HG02981 (cell line): ENCODE measurements at regions not wholly inside any gene's neighbourhood (a gene's known extent, or its start where the extent isn't known, plus 50 kb on each side); places are given as distances from the start of the nearest gene placed in this dataset.
"Not testable (repeated sequence)": the region's sequence is repeated elsewhere in the genome, so short reads cannot be mapped to it uniquely, and the experiment has no call there.

Experiments
- ATAC-seq: cut with Tn5 transposase; IDR thresholded peaks from one replicate; pipeline ENCODE4 v1.9.1; 2021; ENCODE audit warnings: mild to moderate bottlenecking, moderate library complexity; ENCODE audit not compliant: unreplicated experiment

GRCh38 chr2:4039896-4040295 is 336.5 kb downstream of the DCDC2C start:
- no peak for ATAC-seq

DNA sequence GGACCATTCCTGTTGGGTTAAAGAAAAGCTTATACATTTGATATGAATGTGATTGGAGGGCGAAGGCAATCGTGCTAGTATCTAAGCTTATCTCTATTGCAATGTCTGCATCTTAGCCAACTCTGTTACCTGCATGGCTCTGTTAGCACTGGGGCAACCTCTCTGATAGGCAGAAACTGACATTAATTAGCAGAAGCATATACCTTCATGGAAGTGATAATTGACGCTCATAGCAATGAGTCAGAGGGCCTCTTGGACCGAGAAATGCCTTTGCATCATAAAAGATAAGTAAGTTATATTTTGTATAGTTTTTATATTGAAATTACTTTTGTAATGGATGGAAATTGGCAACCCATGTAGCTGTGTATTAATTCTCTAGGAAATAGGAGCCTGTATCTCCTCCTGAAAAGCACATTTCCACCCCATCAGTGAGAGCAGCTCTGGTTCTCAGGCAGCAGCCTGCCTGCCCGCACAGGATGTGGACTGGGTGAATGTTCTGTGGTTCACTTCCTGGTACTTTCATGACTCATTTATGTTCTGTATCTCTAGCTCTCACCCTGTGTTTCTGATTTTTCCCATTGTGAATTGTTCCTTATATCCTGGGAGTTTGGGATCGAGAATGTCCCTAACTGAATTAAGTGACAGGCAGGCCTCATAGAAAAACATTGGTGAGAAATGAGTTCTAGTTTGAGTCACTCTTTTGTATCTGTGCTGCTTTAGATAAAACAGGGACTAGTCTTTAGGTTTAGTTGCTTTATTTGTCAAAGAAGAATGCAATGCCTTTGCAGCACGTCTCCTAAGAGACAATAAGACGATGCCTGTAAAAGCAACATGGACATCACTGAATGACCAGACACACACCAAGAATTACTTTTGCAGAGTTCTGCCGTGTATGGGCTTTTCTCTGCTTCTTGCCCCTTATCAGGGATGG is 344.9 kb downstream of the DCDC2C start:
- ATAC-seq, result no peak

GRCh38 chr2:4049463-4049862 is 346.1 kb downstream of the DCDC2C start:
- no peak for ATAC-seq

- ATAC-seq, result no peak
Measured at GRCh38 chr2:4053769-4054493, 350.6 kb downstream of the DCDC2C start.

DNA sequence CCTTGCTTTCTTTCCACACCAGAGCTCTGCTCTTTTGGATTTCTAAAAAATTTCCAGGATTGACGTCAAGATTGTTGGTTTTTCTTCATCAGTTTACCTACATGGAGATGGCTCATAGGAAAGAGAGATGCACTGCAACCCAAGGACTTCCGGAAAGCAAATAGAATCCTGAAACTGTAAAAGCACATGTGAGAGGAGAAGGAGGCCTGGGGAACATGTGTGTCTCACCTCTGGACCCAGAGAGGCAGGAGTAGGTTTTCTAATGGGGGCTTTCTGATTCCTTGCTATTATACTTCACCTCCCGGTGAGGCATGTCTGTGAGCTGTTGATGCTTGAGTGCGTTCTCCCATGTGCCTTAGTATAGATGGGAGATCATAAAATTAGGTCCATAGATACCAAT is 362.8 kb downstream of the DCDC2C start:
- no peak for ATAC-seq

- ATAC-seq, result no peak
Measured at GRCh38 chr2:4073026-4073569, 369.7 kb downstream of the DCDC2C start.

DNA sequence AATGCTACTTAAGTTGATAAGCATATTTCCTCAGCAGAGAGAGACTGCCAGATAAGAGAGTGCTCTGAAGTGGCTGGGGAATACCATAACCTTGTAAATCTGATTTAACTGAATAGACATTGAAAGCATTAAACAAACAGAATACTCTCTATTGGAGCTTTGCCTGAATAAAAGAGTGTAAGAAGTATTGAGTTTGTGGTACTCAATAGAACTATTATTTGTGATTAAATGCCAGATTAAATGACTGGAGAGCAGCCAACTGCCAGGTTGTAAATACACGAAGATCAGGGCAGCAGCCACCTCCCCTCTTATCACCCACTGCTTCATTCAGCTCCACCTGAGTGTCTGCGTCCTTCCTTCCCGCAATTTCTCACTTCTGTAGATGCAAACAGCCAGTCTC is 373.6 kb downstream of the DCDC2C start:
- no peak for ATAC-seq

DNA sequence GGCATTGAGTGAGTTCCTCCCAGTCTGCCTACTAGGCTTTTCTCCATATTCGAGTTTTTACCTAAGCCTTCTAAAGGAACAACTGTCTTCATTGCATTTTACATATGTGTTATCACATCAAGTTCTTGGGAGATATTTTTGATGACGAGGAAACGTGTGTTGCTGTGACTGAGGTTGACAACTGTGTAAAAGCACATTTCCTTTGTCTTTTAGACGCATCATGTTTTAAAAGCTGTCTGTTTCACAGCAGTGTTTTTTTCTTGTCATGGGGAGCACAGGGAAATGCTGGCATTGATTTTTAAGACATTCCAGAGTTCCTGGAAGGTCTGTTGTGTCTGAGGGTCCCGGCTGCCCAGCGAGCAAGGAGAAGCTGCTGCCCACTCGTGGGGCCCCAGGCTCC is 381.8 kb downstream of the DCDC2C start:
- no peak for ATAC-seq

- no peak for ATAC-seq
Measured at GRCh38 chr2:4090668-4091630, 387.6 kb downstream of the DCDC2C start.

DNA sequence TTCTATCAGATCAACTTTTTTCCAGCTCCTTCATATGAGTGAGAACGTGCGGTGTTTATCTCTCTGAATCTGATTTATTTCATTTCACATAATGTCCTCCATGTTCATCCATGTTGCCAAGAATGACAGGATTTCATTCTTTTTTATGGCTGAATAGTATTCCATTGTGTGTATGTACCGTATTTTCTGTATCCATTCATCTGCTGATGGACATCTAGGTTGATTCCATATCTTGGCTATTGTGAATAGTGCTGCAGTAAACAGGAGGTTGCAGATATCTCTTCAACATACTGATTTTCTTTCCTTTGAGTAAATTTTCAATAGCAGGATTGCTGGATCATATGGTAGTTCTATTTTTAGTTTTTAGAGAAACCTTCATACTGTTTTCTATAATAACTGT is 388.5 kb downstream of the DCDC2C start:
- no peak for ATAC-seq

- no peak for ATAC-seq
Measured at GRCh38 chr2:4094743-4095142, 391.4 kb downstream of the DCDC2C start.

DNA sequence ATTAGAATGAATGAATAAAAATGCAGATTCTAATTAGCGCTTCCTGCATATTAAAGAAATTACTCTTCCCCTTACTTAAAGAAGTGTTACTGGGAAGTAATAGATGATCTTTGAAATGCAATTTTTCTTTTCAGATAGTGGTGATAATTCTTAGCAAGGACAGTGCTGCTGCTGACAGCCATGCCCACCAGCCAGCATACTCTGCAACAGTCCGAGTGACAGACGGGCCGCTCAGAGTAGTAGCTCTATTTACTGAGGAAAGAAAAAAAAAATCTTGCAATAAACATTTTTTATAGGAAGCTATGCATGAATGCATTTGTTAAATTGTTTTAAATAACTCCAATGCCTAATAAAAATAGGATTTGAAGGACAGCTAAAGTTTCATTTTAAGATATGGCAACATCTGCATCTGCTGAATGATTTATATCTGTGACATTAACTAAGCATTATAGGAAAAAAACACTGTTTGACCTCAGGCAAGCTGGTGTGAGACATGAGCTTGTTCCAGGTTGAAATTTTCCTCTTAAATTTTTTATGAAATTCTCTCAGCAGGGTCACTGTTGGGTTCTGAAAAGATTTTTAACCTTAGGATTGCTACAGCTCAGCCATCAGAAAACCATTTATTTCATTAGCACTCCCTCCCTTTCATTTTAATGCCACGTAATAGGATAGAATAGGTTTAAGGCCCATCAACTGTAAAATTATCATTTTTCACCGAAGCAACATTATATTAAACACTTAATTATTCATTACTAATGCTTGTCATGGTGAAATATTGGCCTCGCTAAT is 393.8 kb downstream of the DCDC2C start:
- ATAC-seq, result no peak

GRCh38 chr2:4098137-4098536 is 394.8 kb downstream of the DCDC2C start:
- no peak for ATAC-seq

DNA sequence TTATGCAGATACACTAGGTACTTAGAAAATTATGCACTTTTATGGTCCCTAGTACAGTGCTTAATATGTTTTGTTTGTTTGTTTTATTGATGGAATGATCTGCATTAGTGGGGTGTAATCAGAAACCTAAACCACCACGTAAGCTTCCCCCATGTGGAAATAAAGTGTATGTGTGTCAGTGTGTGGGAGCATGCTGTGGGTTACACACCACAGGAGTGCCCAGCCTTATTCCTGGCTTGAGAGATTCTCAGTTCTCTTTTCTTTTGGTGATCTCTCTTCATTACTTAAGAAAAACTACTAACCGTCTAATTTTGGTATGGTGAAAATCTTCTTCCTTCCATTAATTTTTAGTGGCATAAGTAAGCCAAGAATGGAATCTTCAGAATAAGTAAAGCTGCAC is 398.6 kb downstream of the DCDC2C start:
- no peak for ATAC-seq

DNA sequence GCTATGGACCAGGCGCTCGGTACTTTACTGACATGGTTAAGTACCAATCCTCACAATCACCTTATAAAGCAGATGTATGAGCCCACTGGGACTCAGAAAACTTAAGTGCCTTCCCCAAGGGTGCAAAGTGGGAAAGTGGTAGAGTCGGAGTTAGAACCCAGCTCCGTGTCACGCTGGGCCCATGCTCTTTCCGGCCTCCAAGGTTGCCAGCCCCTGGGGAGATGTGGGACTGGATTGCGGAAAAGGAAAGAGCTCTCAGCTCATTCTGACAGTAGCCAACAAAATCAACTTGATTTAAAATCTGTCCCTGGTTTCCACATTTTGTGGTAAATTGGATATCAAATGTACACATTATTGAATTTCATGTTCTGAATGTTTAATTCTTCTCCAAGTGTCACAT is 403.8 kb downstream of the DCDC2C start:
- ATAC-seq, result no peak

GRCh38 chr2:4110273-4110672 is 406.9 kb downstream of the DCDC2C start:
- ATAC-seq, result no peak

GRCh38 chr2:4115435-4115834 is 412.1 kb downstream of the DCDC2C start:
- ATAC-seq, result not testable (repeated sequence)

- ATAC-seq, result no peak
Measured at GRCh38 chr2:4122726-4123125, 419.4 kb downstream of the DCDC2C start.

DNA sequence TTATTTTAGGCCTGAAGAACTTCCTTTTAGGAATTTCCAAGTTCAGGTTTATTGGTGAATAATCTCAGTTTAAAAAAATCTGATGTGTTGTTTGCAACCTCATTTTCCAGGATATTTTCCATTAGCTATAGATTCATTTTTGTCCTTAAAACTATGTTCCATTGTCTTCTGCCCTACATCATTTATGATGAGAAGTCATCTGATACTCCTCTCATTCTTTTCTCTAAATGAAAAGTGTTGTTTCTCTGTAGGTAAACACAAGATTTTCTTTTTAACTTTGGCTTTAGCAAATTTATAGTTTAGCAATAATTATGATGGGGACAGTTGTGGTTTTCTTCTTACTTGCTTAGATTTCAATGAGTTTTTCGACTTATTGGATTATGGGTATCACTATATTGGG is 427.3 kb downstream of the DCDC2C start:
- no peak for ATAC-seq
